Neural progenitor cell (in vitro differentiated cells): ENCODE measurements at regions not wholly inside any gene's neighbourhood (a gene's known extent, or its start where the extent isn't known, plus 50 kb on each side); places are given as distances from the start of the nearest gene placed in this dataset.
A peak's percentile ranks its signal among the peaks of the same experiment; 100 is the strongest.

Experiments used
- DNase-seq: peaks from one replicate; pipeline ENCODE4 v3.0.0-alpha.2; 2016; ENCODE audit warnings: low spot score
- H2AFZ ChIP-seq: fragments of 200-600 bp; sonication (generic); replicated peaks from 2 replicates; pipeline ENCODE4 v1.6.1; 2016; ENCODE audit warnings: antibody characterized with exemption
- H3F3A ChIP-seq: fragments of 200-600 bp; sonication (generic); 2 replicates; pipeline ENCODE4 v1.6.1; 2016; ENCODE audit warnings: antibody characterized with exemption, low read depth
- H3K27ac ChIP-seq: fragments of 200-600 bp; sonication (generic); 2 replicates; pipeline ENCODE4 v1.5.1; 2016; ENCODE audit warnings: mild to moderate bottlenecking
- H3K27me3 ChIP-seq: fragments of 200-600 bp; sonication (generic); 2 replicates; pipeline ENCODE4 v1.6.1; 2016; ENCODE audit warnings: mild to moderate bottlenecking, moderate library complexity
- H3K36me3 ChIP-seq: fragments of 200-600 bp; sonication (generic); 2 replicates; pipeline ENCODE4 v1.5.1; 2016
- H3K4me1 ChIP-seq: fragments of 200-600 bp; sonication (generic); 2 replicates; pipeline ENCODE4 v1.6.1; 2016; ENCODE audit warnings: mixed run types
- H3K4me2 ChIP-seq: fragments of 200-600 bp; sonication (generic); 2 replicates; pipeline ENCODE4 v1.6.1; 2016
- H3K4me3 ChIP-seq: fragments of 200-600 bp; sonication (generic); 2 replicates; pipeline ENCODE4 v1.5.1; 2016
- H3K79me2 ChIP-seq: fragments of 200-600 bp; sonication (generic); 2 replicates; pipeline ENCODE4 v1.6.1; 2016; ENCODE audit warnings: low read depth
- H3K9ac ChIP-seq: fragments of 200-600 bp; sonication (generic); 2 replicates; pipeline ENCODE4 v1.6.1; 2016
- H3K9me3 ChIP-seq: fragments of 200-600 bp; sonication (generic); 2 replicates; pipeline ENCODE4 v1.5.1; 2016; ENCODE audit warnings: low read depth
- H4K20me1 ChIP-seq: fragments of 200-600 bp; sonication (generic); 2 replicates; pipeline ENCODE4 v1.6.1; 2016; ENCODE audit warnings: low read depth
- H3K27ac Mint-ChIP-seq: 3 replicates; pipeline ENCODE4 v1.8.0; 2021; ENCODE audit warnings: mixed read lengths
- H3K27me3 Mint-ChIP-seq: 2 replicates; pipeline ENCODE4 v1.8.0; 2022; ENCODE audit warnings: low read depth, mild to moderate bottlenecking, inconsistent platforms, moderate library complexity, mixed read lengths; ENCODE audit not compliant: insufficient read depth
- H3K36me3 Mint-ChIP-seq: 3 replicates; pipeline ENCODE4 v1.8.0; 2021; ENCODE audit warnings: mixed read lengths
- H3K4me1 Mint-ChIP-seq: 3 replicates; pipeline ENCODE4 v1.8.0; 2021; ENCODE audit warnings: mixed read lengths
- H3K4me3 Mint-ChIP-seq: 3 replicates; pipeline ENCODE4 v1.8.0; 2021; ENCODE audit warnings: mild to moderate bottlenecking, moderate library complexity, mixed read lengths
- H3K9me3 Mint-ChIP-seq: 3 replicates; pipeline ENCODE4 v1.8.0; 2020; ENCODE audit warnings: mixed read lengths
- CTCF ChIP-seq: fragments of 200-600 bp; sonication (generic); IDR thresholded peaks from 2 replicates; pipeline ENCODE4 v1.5.1; 2017; ENCODE audit warnings: antibody characterized with exemption, mild to moderate bottlenecking
- EZH2 ChIP-seq: fragments of 200-600 bp; sonication (generic); IDR thresholded peaks from 2 replicates; pipeline ENCODE4 v1.6.1; 2017; ENCODE audit warnings: antibody characterized with exemption, mild to moderate bottlenecking, moderate library complexity
- EZH2phosphoT487 ChIP-seq: fragments of 200-600 bp; sonication (generic); IDR thresholded peaks from 2 replicates; pipeline ENCODE4 v1.6.1; 2017; ENCODE audit warnings: antibody characterized with exemption

DNA sequence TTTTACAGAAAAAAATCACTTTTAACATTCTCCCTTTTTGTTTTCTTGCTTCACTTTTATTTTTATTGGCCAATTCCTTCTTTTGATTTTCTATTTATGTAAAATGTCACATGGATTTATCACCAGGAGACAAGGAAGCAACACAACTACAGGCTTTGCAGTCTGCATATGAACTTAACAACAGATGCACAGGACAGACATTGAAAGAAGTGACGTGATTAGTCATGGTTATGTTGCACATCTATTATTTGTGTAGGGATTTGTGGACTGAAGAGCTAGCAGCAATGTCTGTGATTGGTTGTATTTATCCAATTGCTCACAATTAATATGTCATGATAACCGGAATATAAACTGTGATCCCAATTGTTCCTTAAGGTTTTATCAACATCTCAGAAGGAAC lies 147.8 kb upstream of the KLF3 start:
- H3K4me3 Mint-ChIP-seq, result no peak overlapping the region
- no peaks in the 10 kb centered on the region for H4K20me1 ChIP-seq
- H3K4me1 ChIP-seq, result peaks cover 7% of the 10 kb centered on the region
- no peaks in the 10 kb centered on the region for H3K79me2 ChIP-seq
- H3K27me3 ChIP-seq, result no peaks in the 10 kb centered on the region
- no peak overlapping the region for H3K27ac ChIP-seq
- H3K4me2 ChIP-seq, result no peak overlapping the region
- DNase-seq, result no peak
- H3K36me3 Mint-ChIP-seq, result no peaks in the 10 kb centered on the region
- no peak overlapping the region for H3K27ac Mint-ChIP-seq
- TF ChIP-seq CTCF (no peak), EZH2 (no peak), EZH2phosphoT487 (no peak)
- H2AFZ ChIP-seq, result no peak overlapping the region
- no peak overlapping the region for H3K4me3 ChIP-seq
- no peak overlapping the region for H3K9ac ChIP-seq
- peaks cover 27% of the 10 kb centered on the region for H3K4me1 Mint-ChIP-seq
- no peaks in the 10 kb centered on the region for H3F3A ChIP-seq
- no peaks in the 10 kb centered on the region for H3K36me3 ChIP-seq
- peaks cover 7% of the 10 kb centered on the region for H3K9me3 Mint-ChIP-seq
- H3K9me3 ChIP-seq, result no peaks in the 10 kb centered on the region
- no peaks in the 10 kb centered on the region for H3K27me3 Mint-ChIP-seq

DNA sequence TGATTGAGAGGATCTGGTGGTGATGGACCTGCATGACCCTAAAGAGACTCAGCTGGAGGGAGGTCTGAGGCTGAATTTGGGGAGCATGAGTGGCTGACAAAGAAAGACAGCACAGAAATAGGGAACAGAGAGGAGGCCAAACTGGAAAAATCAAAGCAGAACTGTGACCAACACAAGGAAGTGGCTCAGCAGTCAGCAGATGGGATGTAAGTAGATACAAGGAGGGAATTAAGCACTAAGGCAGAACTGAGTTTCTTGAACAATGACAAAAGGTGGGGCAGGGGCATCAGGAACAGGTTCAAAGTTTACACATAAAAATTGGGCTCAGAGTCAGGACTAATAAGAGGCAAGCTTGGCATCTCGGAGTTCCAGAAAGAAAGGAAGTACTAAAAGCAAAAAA lies 144.3 kb upstream of the KLF3 start:
- peaks cover 13% of the 10 kb centered on the region for H3K4me1 Mint-ChIP-seq
- DNase-seq, result no peak

DNA sequence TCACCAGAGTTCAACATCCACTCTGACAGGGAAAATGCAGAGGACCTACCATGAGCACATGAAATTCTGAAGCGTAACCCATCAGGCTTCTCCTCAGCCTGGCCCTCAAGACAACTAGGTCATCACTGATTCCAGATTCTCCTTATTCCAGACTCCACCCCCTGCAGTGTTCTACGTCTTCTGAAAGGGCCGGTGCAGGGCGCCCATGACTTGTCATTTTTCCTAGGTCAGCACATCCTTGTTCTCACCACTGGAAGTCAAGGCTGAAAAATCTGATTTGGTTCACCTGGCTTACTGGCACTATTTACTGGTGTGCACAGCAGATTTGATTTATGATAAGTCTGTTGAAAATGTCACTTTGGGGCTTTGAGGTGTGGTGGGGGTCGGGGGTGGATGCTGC lies 140.9 kb upstream of the KLF3 start:
- H3K4me2 ChIP-seq, result no peak overlapping the region
- H3K27ac ChIP-seq, result no peak overlapping the region
- no peak for DNase-seq
- H4K20me1 ChIP-seq, result no peaks in the 10 kb centered on the region
- H3F3A ChIP-seq, result no peaks in the 10 kb centered on the region
- no peak overlapping the region for H3K9ac ChIP-seq
- Mint-ChIP-seq H3K4me1 (peaks cover 2% of the 10 kb centered on the region), H3K27me3 (peaks cover 5% of the 10 kb centered on the region), H3K4me3 (no peak overlapping the region), H3K36me3 (no peaks in the 10 kb centered on the region), H3K9me3 (peaks cover 8% of the 10 kb centered on the region), H3K27ac (no peak overlapping the region)
- TF ChIP-seq EZH2 (no peak), EZH2phosphoT487 (no peak), CTCF (no peak)
- no peaks in the 10 kb centered on the region for H3K79me2 ChIP-seq
- no peak overlapping the region for H2AFZ ChIP-seq
- H3K4me1 ChIP-seq, result no peaks in the 10 kb centered on the region
- H3K4me3 ChIP-seq, result no peak overlapping the region
- no peaks in the 10 kb centered on the region for H3K9me3 ChIP-seq
- no peaks in the 10 kb centered on the region for H3K27me3 ChIP-seq
- no peaks in the 10 kb centered on the region for H3K36me3 ChIP-seq

More for the DNA sequence above, 144.3 kb upstream of the KLF3 start:
- peaks cover 5% of the 10 kb centered on the region for H3K9me3 Mint-ChIP-seq
- H3K4me3 Mint-ChIP-seq, result no peak overlapping the region
- no peaks in the 10 kb centered on the region for H3K27me3 Mint-ChIP-seq
- Histone ChIP-seq H3K27me3 (no peaks in the 10 kb centered on the region), H4K20me1 (no peaks in the 10 kb centered on the region), H3K79me2 (no peaks in the 10 kb centered on the region), H2AFZ (peak overlapping the region; percentile 69), H3K4me2 (no peak overlapping the region), H3F3A (no peaks in the 10 kb centered on the region), H3K4me1 (no peaks in the 10 kb centered on the region), H3K27ac (no peak overlapping the region), H3K36me3 (no peaks in the 10 kb centered on the region), H3K9ac (no peak overlapping the region), H3K9me3 (no peaks in the 10 kb centered on the region), H3K4me3 (no peak overlapping the region)
- peak overlapping the region; percentile 9 for H3K27ac Mint-ChIP-seq
- TF ChIP-seq CTCF, result no peak
- H3K36me3 Mint-ChIP-seq, result no peaks in the 10 kb centered on the region
